CD14-positive monocyte (primary cell): ENCODE measurements at regions not wholly inside any gene's neighbourhood (a gene's known extent, or its start where the extent isn't known, plus 50 kb on each side); places are given as distances from the start of the nearest gene placed in this dataset.
A peak's percentile ranks its signal among the peaks of the same experiment; 100 is the strongest.

Source experiments
- DNase-seq, 3 donors: peaks; one replicate each; pipeline ENCODE4 v3.0.0-alpha.2; 2011 to 2022
- H2AFZ ChIP-seq: 2 replicates; pipeline ENCODE4 v1.6.0; 2012; ENCODE audit warnings: mild to moderate bottlenecking, low read depth, low read length, inconsistent platforms; ENCODE audit not compliant: insufficient read depth, poor library complexity, severe bottlenecking
- H3K27ac ChIP-seq, 2 donors: 1 replicate in 1 of 2; 2 replicates in 1 of 2; pipeline ENCODE4 v1.5.1; 2012 to 2013; ENCODE audit warnings: low read length in 2 of 2, control low read depth in 1 of 2, inconsistent platforms in 1 of 2, low read depth in 1 of 2, mild to moderate bottlenecking in 1 of 2
- H3K27me3 ChIP-seq, 2 donors: one replicate each; pipeline versions ENCODE4 v1.6.0 to v1.6.1; 2011 to 2013; ENCODE audit warnings: low read length in 2 of 2; ENCODE audit not compliant: control insufficient read depth in 2 of 2, insufficient read depth in 2 of 2
- H3K36me3 ChIP-seq, 2 donors: replicated peaks in 1 of 2; 1 replicate in 1 of 2; 2 replicates in 1 of 2; pipeline versions ENCODE4 v1.5.1 to v1.6.1; 2012 to 2013; ENCODE audit warnings: low read length in 2 of 2, control low read depth in 1 of 2, inconsistent platforms in 1 of 2, mild to moderate bottlenecking in 1 of 2; ENCODE audit not compliant: insufficient read depth in 2 of 2, control insufficient read depth in 1 of 2
- H3K4me1 ChIP-seq, 2 donors: 1 replicate in 1 of 2; 2 replicates in 1 of 2; pipeline versions ENCODE4 v1.5.1 to v1.6.1; 2012 to 2013; ENCODE audit warnings: low read length in 2 of 2, control low read depth in 1 of 2, inconsistent platforms in 1 of 2, mild to moderate bottlenecking in 1 of 2, moderate library complexity in 1 of 2; ENCODE audit not compliant: insufficient read depth in 2 of 2, control insufficient read depth in 1 of 2
- H3K4me2 ChIP-seq: replicated peaks from 2 replicates; pipeline ENCODE3; 2012; ENCODE audit warnings: low read length, moderate library complexity, mild to moderate bottlenecking; ENCODE audit not compliant: poor library complexity, severe bottlenecking; ENCODE audit errors: extremely low read depth
- H3K4me3 ChIP-seq, 3 experiments: fragments of 200-600 bp in 1 of 3; sonication (generic) in 1 of 3; replicated peaks in 1 of 3; 1 replicate in 2 of 3; 2 replicates in 1 of 3; pipeline ENCODE4 v1.5.1; 2011 to 2013; ENCODE audit warnings: low read length in 3 of 3, mild to moderate bottlenecking in 3 of 3, control low read depth in 2 of 3, low read depth in 2 of 3, inconsistent platforms in 1 of 3, moderate library complexity in 1 of 3
- H3K79me2 ChIP-seq: 2 replicates; pipeline ENCODE4 v1.6.0; 2012; ENCODE audit warnings: mild to moderate bottlenecking, control low read depth, inconsistent platforms, low read length, moderate library complexity; ENCODE audit not compliant: insufficient read depth
- H3K9ac ChIP-seq: 2 replicates; pipeline ENCODE4 v1.6.0; 2017; ENCODE audit warnings: low read length, mild to moderate bottlenecking; ENCODE audit not compliant: insufficient read depth, poor library complexity, severe bottlenecking
- H3K9me3 ChIP-seq, 2 donors: replicated peaks in 1 of 2; 1 replicate in 1 of 2; 2 replicates in 1 of 2; pipeline versions ENCODE4 v1.5.1 to v1.6.1; 2012 to 2013; ENCODE audit warnings: low read length in 2 of 2, control low read depth in 1 of 2; ENCODE audit not compliant: control insufficient read depth in 1 of 2, insufficient read depth in 1 of 2
- H4K20me1 ChIP-seq: 2 replicates; pipeline ENCODE4 v1.6.0; 2012; ENCODE audit warnings: mild to moderate bottlenecking, low read length, control low read depth, moderate library complexity; ENCODE audit not compliant: insufficient read depth
- H3K27ac Mint-ChIP-seq, 7 donors: one replicate each; pipeline ENCODE4 v1.8.0; 2020; ENCODE audit warnings: mild to moderate bottlenecking in 7 of 7, mixed read lengths in 7 of 7, moderate library complexity in 6 of 7, inconsistent platforms in 2 of 7
- H3K27me3 Mint-ChIP-seq, 3 donors: one replicate each; pipeline ENCODE4 v1.8.0; 2021 to 2022; ENCODE audit warnings: low read depth in 3 of 3, mild to moderate bottlenecking in 3 of 3, mixed read lengths in 3 of 3, moderate library complexity in 3 of 3, inconsistent platforms in 1 of 3
- H3K36me3 Mint-ChIP-seq, 2 donors: one replicate each; pipeline ENCODE4 v1.8.0; 2020; ENCODE audit warnings: mixed read lengths in 2 of 2, inconsistent platforms in 1 of 2, mild to moderate bottlenecking in 1 of 2
- H3K4me1 Mint-ChIP-seq: one replicate; pipeline ENCODE4 v1.8.0; 2020; ENCODE audit warnings: mild to moderate bottlenecking, mixed read lengths
- H3K4me3 Mint-ChIP-seq, 2 donors: one replicate each; pipeline ENCODE4 v1.8.0; 2020; ENCODE audit warnings: mild to moderate bottlenecking in 2 of 2, mixed read lengths in 2 of 2, moderate library complexity in 1 of 2
- H3K9me3 Mint-ChIP-seq, 7 donors: one replicate each; pipeline ENCODE4 v1.8.0; 2020 to 2022; ENCODE audit warnings: mixed read lengths in 7 of 7, mild to moderate bottlenecking in 6 of 7, moderate library complexity in 6 of 7, inconsistent platforms in 2 of 7
- WGBS: methylation state at CpG from one replicate; pipeline ENCODE4 v1.1.5; 2013; ENCODE audit warnings: missing lambda C conversion rate; ENCODE audit not compliant: insufficient coverage; 5-methylcytosine and 5-hydroxymethylcytosine counted together
- intact Hi-C, 2 donors: fragments of 100-400 bp; cut with micrococcal nuclease; formaldehyde crosslinking; loops; one replicate each; pipeline versions ENCODE4 v1.15.0 to v1.15.1; 2023
- TF ChIP-seq, protein P1 (sequence below): fragments of 200-600 bp; IDR thresholded peaks from one replicate; pipeline ENCODE4 v1.8.0; 2022; ENCODE audit warnings: antibody characterized with exemption, mild to moderate bottlenecking

DNA sequence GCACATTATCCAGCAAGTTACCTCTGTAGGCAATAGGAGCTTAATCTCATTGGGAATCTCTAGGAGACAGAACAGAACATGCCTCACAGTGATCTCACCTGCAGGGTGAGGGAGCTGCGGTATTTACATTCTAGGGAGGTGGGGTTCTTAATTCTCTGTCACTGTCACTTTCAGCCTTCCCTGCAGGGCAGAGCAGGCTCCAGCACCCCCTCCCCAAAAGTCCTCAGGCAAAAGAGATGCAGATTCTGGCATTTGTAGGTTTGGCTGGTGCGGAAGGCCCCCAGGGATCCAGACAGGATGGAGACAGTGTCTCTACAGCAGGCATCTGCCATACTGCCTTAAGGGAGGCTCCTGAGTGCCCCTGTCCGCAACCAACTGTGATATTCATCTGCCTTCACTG, 166.4 kb upstream of the ATP6AP2 start:
- no peaks in the 10 kb centered on the region for H4K20me1 ChIP-seq
- no CpG with 5 or more reads among the region's 3 CpGs for WGBS
- TF ChIP-seq, protein P1, sequence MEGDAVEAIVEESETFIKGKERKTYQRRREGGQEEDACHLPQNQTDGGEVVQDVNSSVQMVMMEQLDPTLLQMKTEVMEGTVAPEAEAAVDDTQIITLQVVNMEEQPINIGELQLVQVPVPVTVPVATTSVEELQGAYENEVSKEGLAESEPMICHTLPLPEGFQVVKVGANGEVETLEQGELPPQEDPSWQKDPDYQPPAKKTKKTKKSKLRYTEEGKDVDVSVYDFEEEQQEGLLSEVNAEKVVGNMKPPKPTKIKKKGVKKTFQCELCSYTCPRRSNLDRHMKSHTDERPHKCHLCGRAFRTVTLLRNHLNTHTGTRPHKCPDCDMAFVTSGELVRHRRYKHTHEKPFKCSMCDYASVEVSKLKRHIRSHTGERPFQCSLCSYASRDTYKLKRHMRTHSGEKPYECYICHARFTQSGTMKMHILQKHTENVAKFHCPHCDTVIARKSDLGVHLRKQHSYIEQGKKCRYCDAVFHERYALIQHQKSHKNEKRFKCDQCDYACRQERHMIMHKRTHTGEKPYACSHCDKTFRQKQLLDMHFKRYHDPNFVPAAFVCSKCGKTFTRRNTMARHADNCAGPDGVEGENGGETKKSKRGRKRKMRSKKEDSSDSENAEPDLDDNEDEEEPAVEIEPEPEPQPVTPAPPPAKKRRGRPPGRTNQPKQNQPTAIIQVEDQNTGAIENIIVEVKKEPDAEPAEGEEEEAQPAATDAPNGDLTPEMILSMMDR, result no peak

DNA sequence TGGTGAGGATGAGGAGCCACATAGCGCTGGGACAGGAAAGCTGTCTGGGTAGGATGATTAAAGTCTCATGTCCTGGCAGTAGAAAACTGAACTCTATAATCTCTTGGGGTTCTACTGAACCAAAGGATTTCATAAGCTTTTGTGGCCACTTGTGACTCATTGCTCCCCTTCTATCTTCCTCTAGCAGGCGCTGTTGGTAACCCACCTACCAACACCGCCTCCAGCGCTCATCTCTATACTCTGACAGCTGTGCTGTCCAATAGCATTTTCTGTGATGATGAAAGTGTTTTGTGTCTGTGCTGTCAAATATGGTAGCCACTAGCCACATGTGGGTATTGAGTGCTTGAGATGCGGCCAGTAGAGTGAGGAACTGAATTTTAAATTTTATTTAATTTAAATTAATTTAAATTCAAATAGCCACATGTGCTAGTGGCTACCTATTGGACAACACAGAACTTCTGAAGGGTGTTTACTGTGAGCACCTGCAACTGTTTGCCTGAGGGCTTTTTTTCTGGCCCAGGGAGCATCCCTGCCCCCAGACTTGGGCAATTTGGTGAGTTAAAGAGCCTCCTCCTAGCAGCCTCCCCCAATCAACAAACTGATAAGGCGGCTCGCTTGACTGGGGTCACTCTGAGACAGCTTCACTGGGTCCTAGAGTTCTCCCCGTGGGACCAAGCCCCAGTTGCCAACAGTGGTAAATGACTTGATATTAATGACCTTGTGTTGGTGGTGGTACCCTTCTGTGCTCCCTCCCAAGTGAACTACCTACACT, 169.2 kb upstream of the ATP6AP2 start:
- Mint-ChIP-seq H3K4me3 (no peak overlapping the region), H3K27me3 (peaks cover 2 to 19% (median 3%) of the 10 kb centered on the region in 3 donors), H3K36me3 (no peaks in the 10 kb centered on the region), H3K27ac (no peak overlapping the region), H3K9me3 (peaks cover 6 to 19% (median 10%) of the 10 kb centered on the region in 7 donors), H3K4me1 (peaks cover 8% of the 10 kb centered on the region)
- Histone ChIP-seq H3K27me3 (peaks cover 0 to 2% of the 10 kb centered on the region in 2 donors), H3K4me3 (no peak overlapping the region), H3K4me1 (peaks cover 9 to 15% of the 10 kb centered on the region in 2 donors), H2AFZ (no peak overlapping the region), H3K4me2 (no peak overlapping the region), H3K9ac (no peak overlapping the region), H3K9me3 (peaks cover 0 to 12% of the 10 kb centered on the region in 2 donors), H4K20me1 (no peaks in the 10 kb centered on the region), H3K36me3 (no peaks in the 10 kb centered on the region), H3K79me2 (no peaks in the 10 kb centered on the region), H3K27ac (no peak overlapping the region)
- intact Hi-C loops, result no loop called here
- WGBS, result no CpG with 5 or more reads among the region's 8 CpGs
- peak; percentile 56 to 72 (median 70) for DNase-seq
- TF ChIP-seq, protein P1, result peak; percentile 26

More for the DNA sequence above, 166.4 kb upstream of the ATP6AP2 start:
- no peak overlapping the region for H2AFZ ChIP-seq
- H3K9ac ChIP-seq, result no peak overlapping the region
- H3K27me3 ChIP-seq, result peaks cover 0 to 2% of the 10 kb centered on the region in 2 donors
- H3K4me3 ChIP-seq, result no peak overlapping the region
- no peak overlapping the region for H3K27ac ChIP-seq
- intact Hi-C loops, result no loop called here
- Mint-ChIP-seq H3K36me3 (no peaks in the 10 kb centered on the region), H3K27ac (no peak overlapping the region), H3K4me3 (no peak overlapping the region), H3K9me3 (peaks cover 0 to 11% (median 2%) of the 10 kb centered on the region in 7 donors), H3K4me1 (peaks cover 31% of the 10 kb centered on the region), H3K27me3 (peaks cover 3 to 19% (median 3%) of the 10 kb centered on the region in 3 donors)
- H3K4me2 ChIP-seq, result no peak overlapping the region
- no peaks in the 10 kb centered on the region for H3K36me3 ChIP-seq
- DNase-seq, result no peak
- no peaks in the 10 kb centered on the region for H3K79me2 ChIP-seq
- peaks cover 23 to 29% of the 10 kb centered on the region in 2 donors for H3K4me1 ChIP-seq
- H3K9me3 ChIP-seq, result peaks cover 0 to 5% of the 10 kb centered on the region in 2 donors
